HG03342 (cell line): ENCODE measurements at regions not wholly inside any gene's neighbourhood (a gene's known extent, or its start where the extent isn't known, plus 50 kb on each side); places are given as distances from the start of the nearest gene placed in this dataset.

Experiments
- ATAC-seq: cut with Tn5 transposase; IDR thresholded peaks from one replicate; pipeline ENCODE4 v1.9.1; 2021; ENCODE audit warnings: mild to moderate bottlenecking, moderate library complexity; ENCODE audit not compliant: unreplicated experiment

- ATAC-seq = no peak
Measured at GRCh38 chr19:28521614-28522544, 691.1 kb downstream of the UQCRFS1 start.

GRCh38 chr19:28520998-28521568 lies 691.9 kb downstream of the UQCRFS1 start:
- ATAC-seq = no peak

- no peak for ATAC-seq
Measured at GRCh38 chr19:28519952-28520861, 692.7 kb downstream of the UQCRFS1 start.

GRCh38 chr19:28519218-28519779 lies 693.7 kb downstream of the UQCRFS1 start:
- no peak for ATAC-seq

- no peak for ATAC-seq
Measured at GRCh38 chr19:28516415-28516872, 696.5 kb downstream of the UQCRFS1 start.

GRCh38 chr19:28514166-28514565 lies 698.8 kb downstream of the UQCRFS1 start:
- ATAC-seq = no peak

GRCh38 chr19:28511655-28512054 lies 701.3 kb downstream of the UQCRFS1 start:
- no peak for ATAC-seq

GRCh38 chr19:28509079-28509895 lies 703.7 kb downstream of the UQCRFS1 start:
- no peak for ATAC-seq

GRCh38 chr19:28508666-28509065 lies 704.3 kb downstream of the UQCRFS1 start:
- ATAC-seq = no peak

GRCh38 chr19:28505933-28506332 lies 707.0 kb downstream of the UQCRFS1 start:
- ATAC-seq = no peak

GRCh38 chr19:28505134-28505533 lies 707.8 kb downstream of the UQCRFS1 start:
- ATAC-seq = no peak

GRCh38 chr19:28504727-28505126 lies 708.2 kb downstream of the UQCRFS1 start:
- no peak for ATAC-seq

- no peak for ATAC-seq
Measured at GRCh38 chr19:28504139-28504538, 708.8 kb downstream of the UQCRFS1 start.

GRCh38 chr19:28502879-28503734 lies 709.8 kb downstream of the UQCRFS1 start:
- no peak for ATAC-seq

GRCh38 chr19:28501976-28502375 lies 711.0 kb downstream of the UQCRFS1 start:
- no peak for ATAC-seq

- no peak for ATAC-seq
Measured at GRCh38 chr19:28500982-28501630, 711.8 kb downstream of the UQCRFS1 start.

GRCh38 chr19:28500296-28500695 lies 712.7 kb downstream of the UQCRFS1 start:
- no peak for ATAC-seq

GRCh38 chr19:28498404-28498976 lies 714.5 kb downstream of the UQCRFS1 start:
- ATAC-seq = no peak
